K562 (cell line): ENCODE measurements at regions not wholly inside any gene's neighbourhood (a gene's known extent, or its start where the extent isn't known, plus 50 kb on each side); places are given as distances from the start of the nearest gene placed in this dataset.

Source experiments
- BCOR ChIP-seq: fragments of 450-650 bp; IDR thresholded peaks from 2 replicates; pipeline ENCODE4 v1.6.1; 2016
- E2F1 ChIP-seq: sonication (generic); formaldehyde crosslinking; IDR thresholded peaks from 2 replicates; pipeline ENCODE4 v1.8.1; 2023; ENCODE audit warnings: mild to moderate bottlenecking, missing genetic modification reagents, moderate library complexity
- FOXA3 ChIP-seq, 2 experiments: fragments of 450-650 bp in 1 of 2; sonication (generic) in 1 of 2; formaldehyde crosslinking; IDR thresholded peaks in 1 of 2; conservative IDR thresholded peaks in 1 of 2; 2 replicates each; pipeline versions ENCODE4 v1.4.0 to v1.8.0; 2020 to 2022; ENCODE audit warnings: mild to moderate bottlenecking in 2 of 2, missing genetic modification reagents in 1 of 2
- FOXP1 ChIP-seq: sonication (generic); formaldehyde crosslinking; IDR thresholded peaks from 2 replicates; pipeline ENCODE4 v1.8.0; 2022; ENCODE audit warnings: mild to moderate bottlenecking, missing genetic modification reagents
- GABPB1 ChIP-seq: sonication (generic); formaldehyde crosslinking; IDR thresholded peaks from 2 replicates; pipeline ENCODE4 v1.8.0; 2022; ENCODE audit warnings: mild to moderate bottlenecking, missing genetic modification reagents
- HDAC2 ChIP-seq: fragments of 450-650 bp; IDR thresholded peaks from 2 replicates; pipeline ENCODE4 v1.6.1; 2016; ENCODE audit warnings: mild to moderate bottlenecking
- IFI16 ChIP-seq: fragments of 250-450 bp; sonication (Bioruptor Pico); IDR thresholded peaks from 2 replicates; pipeline ENCODE4 v2.1.2; 2022; ENCODE audit warnings: mild to moderate bottlenecking, inconsistent platforms
- MED1 ChIP-seq: sonication (generic); formaldehyde crosslinking; IDR thresholded peaks from 2 replicates; pipeline ENCODE4 v1.8.1; 2023; ENCODE audit warnings: missing genetic modification reagents, borderline replicate concordance
- MEIS2 ChIP-seq: fragments of 450-650 bp; IDR thresholded peaks from 2 replicates; pipeline ENCODE4 v1.6.1; 2014; ENCODE audit warnings: mild to moderate bottlenecking; ENCODE audit not compliant: partially characterized antibody
- NCOA2 ChIP-seq, 2 experiments: fragments of 450-650 bp; IDR thresholded peaks; 2 replicates each; pipeline ENCODE4 v1.6.1; 2018; ENCODE audit warnings: mild to moderate bottlenecking in 2 of 2, moderate library complexity in 1 of 2; ENCODE audit not compliant: partially characterized antibody in 2 of 2
- PHTF2 ChIP-seq: fragments of 250-450 bp; sonication (Bioruptor Pico); IDR thresholded peaks from 2 replicates; pipeline ENCODE4 v1.5.0; 2021; ENCODE audit warnings: mild to moderate bottlenecking
- REST ChIP-seq, 2 experiments: fragments of 450-650 bp; formaldehyde crosslinking in 1 of 2; IDR thresholded peaks; 2 replicates each; pipeline versions ENCODE4 v1.4.0 to v1.6.1; 2014 to 2020; ENCODE audit warnings: mild to moderate bottlenecking in 2 of 2, borderline replicate concordance in 1 of 2, low read depth in 1 of 2
- SNRNP70 ChIP-seq: fragments of 200-400 bp; formaldehyde crosslinking; optimal IDR thresholded peaks from 2 replicates; pipeline ENCODE3; 2017; ENCODE audit warnings: low read depth, low read length
- SRSF1 ChIP-seq: fragments of 200-400 bp; formaldehyde crosslinking; IDR thresholded peaks from 2 replicates; pipeline ENCODE4 v1.6.1; 2017; ENCODE audit warnings: mild to moderate bottlenecking, low read depth, low read length, moderate library complexity
- ZNF76 ChIP-seq: fragments of 250-450 bp; sonication (Bioruptor Pico); IDR thresholded peaks from 2 replicates; pipeline ENCODE4 v1.4.0; 2020; ENCODE audit warnings: mild to moderate bottlenecking, moderate library complexity, borderline replicate concordance
- TF ChIP-seq, protein P1 (sequence below): fragments of 150-350 bp; IDR thresholded peaks from 2 replicates; pipeline ENCODE4 v1.6.1; 2014; ENCODE audit warnings: low read depth, mild to moderate bottlenecking, low read length, borderline replicate concordance

- no peak; the same call in 1 of the 2 replicates for TF ChIP-seq REST (IDR thresholded peaks at IDR 0.05; ENCODE audit: borderline replicate concordance)
- TF ChIP-seq REST (CRISPR knock-in tag; IDR thresholded peaks at IDR 0.05; ENCODE audit: low read depth): no peak
- TF ChIP-seq SRSF1: no peak
- peak; percentile 77 for TF ChIP-seq MEIS2
- TF ChIP-seq HDAC2: 0 out of 2 replicates have a peak, but pooled peaks have one; percentile 63
- no peak for TF ChIP-seq FOXA3 (CRISPR knock-in tag; conservative IDR thresholded peaks at IDR 0.05 in 1 of 2, IDR thresholded peaks at IDR 0.05 in 1 of 2)
- TF ChIP-seq GABPB1 (CRISPR knock-in tag): no peak
- TF ChIP-seq, protein P1, sequence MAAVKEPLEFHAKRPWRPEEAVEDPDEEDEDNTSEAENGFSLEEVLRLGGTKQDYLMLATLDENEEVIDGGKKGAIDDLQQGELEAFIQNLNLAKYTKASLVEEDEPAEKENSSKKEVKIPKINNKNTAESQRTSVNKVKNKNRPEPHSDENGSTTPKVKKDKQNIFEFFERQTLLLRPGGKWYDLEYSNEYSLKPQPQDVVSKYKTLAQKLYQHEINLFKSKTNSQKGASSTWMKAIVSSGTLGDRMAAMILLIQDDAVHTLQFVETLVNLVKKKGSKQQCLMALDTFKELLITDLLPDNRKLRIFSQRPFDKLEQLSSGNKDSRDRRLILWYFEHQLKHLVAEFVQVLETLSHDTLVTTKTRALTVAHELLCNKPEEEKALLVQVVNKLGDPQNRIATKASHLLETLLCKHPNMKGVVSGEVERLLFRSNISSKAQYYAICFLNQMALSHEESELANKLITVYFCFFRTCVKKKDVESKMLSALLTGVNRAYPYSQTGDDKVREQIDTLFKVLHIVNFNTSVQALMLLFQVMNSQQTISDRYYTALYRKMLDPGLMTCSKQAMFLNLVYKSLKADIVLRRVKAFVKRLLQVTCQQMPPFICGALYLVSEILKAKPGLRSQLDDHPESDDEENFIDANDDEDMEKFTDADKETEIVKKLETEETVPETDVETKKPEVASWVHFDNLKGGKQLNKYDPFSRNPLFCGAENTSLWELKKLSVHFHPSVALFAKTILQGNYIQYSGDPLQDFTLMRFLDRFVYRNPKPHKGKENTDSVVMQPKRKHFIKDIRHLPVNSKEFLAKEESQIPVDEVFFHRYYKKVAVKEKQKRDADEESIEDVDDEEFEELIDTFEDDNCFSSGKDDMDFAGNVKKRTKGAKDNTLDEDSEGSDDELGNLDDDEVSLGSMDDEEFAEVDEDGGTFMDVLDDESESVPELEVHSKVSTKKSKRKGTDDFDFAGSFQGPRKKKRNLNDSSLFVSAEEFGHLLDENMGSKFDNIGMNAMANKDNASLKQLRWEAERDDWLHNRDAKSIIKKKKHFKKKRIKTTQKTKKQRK: no peak
- TF ChIP-seq SNRNP70: no peak
- TF ChIP-seq ZNF76 (CRISPR knock-in tag): no peak
- no peak for TF ChIP-seq MED1
- no peak for TF ChIP-seq PHTF2
- no peak for TF ChIP-seq FOXP1 (CRISPR knock-in tag)
- TF ChIP-seq E2F1: no peak
- TF ChIP-seq BCOR: peak; percentile 89
- no peak for TF ChIP-seq IFI16 (CRISPR knock-in tag)
- TF ChIP-seq NCOA2 (IDR thresholded peaks at IDR 0.05; ENCODE audit: partially characterized antibody in 2 of 2): no peak
Observed at GRCh38 chr3:72270072-72270681, 485.2 kb upstream of the PROK2 start (continued).
